Fibroblast of villous mesenchyme (primary cell): ENCODE measurements at regions not wholly inside any gene's neighbourhood (a gene's known extent, or its start where the extent isn't known, plus 50 kb on each side); places are given as distances from the start of the nearest gene placed in this dataset.
A peak's percentile ranks its signal among the peaks of the same experiment; 100 is the strongest.

Experiments
- DNase-seq: peaks from one replicate; pipeline ENCODE4 v3.0.0-alpha.2; 2010; ENCODE audit warnings: low read depth
- H3K4me3 ChIP-seq: 2 replicates; pipeline ENCODE4 v1.5.1; 2011; ENCODE audit warnings: low read depth, mild to moderate bottlenecking, low read length
- TF ChIP-seq, protein P1 (sequence below): IDR thresholded peaks from 2 replicates; pipeline ENCODE4 v1.5.1; 2012; ENCODE audit warnings: low read depth, mild to moderate bottlenecking, low read length; ENCODE audit not compliant: insufficient read depth

DNA sequence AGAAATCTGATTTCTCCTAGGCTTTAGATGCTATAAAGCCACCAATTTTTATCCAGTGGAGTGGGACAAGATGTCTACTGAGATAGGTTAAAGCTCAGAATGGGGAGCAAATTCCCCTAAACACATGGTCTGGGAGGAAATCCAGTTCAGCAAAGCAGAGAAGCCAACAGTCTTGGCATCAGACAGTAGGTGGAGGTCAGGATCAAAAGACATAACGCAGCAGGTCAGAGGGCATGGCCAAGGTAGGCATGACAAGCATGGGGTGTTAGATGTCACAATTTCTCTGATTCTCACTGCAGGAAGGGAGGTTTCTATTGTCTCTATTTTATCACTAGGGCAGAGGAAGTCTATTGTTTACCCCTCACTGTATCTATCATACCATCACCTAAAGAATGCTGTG lies 288.2 kb downstream of the ACTL7B start:
- TF ChIP-seq, protein P1, sequence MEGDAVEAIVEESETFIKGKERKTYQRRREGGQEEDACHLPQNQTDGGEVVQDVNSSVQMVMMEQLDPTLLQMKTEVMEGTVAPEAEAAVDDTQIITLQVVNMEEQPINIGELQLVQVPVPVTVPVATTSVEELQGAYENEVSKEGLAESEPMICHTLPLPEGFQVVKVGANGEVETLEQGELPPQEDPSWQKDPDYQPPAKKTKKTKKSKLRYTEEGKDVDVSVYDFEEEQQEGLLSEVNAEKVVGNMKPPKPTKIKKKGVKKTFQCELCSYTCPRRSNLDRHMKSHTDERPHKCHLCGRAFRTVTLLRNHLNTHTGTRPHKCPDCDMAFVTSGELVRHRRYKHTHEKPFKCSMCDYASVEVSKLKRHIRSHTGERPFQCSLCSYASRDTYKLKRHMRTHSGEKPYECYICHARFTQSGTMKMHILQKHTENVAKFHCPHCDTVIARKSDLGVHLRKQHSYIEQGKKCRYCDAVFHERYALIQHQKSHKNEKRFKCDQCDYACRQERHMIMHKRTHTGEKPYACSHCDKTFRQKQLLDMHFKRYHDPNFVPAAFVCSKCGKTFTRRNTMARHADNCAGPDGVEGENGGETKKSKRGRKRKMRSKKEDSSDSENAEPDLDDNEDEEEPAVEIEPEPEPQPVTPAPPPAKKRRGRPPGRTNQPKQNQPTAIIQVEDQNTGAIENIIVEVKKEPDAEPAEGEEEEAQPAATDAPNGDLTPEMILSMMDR, result no peak
- no peak for DNase-seq
- no peak overlapping the region for H3K4me3 ChIP-seq

DNA sequence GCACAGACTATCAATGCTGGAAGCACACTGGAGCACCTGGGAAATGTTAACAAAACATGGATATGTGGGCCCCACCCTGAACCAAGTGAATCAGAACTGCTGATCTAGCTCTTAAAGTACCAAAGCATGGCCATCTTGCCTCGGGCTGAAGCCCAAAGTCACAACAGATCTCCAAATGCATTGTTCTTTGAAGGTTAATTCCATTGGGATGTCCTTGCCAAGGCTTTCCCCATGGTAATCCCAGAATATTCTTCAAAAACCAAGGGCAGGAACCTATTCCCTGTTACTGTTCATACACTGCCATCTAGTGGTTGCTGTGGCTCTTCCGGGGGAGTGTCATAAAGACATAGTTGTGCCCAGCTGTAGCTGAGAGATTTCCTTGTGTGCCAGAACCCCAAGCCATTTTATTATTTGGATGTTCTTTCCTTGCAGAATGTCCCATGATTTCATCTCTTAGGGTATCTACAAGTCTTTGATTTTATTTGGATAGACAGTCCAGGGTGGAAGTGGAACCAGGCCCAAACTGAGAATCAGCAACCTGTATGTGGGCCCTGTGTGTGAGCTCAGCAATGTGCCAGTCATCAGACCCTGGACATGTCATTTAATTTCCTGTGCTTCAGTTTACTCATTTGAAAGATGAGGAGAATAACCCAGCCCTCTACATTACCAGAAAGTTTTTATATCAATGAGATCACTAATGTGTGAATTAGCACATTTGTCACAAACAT lies 290.0 kb downstream of the ACTL7B start:
- H3K4me3 ChIP-seq, result no peak overlapping the region
- TF ChIP-seq, protein P1, result peak; percentile 91
- DNase-seq, result peak; percentile 92

DNA sequence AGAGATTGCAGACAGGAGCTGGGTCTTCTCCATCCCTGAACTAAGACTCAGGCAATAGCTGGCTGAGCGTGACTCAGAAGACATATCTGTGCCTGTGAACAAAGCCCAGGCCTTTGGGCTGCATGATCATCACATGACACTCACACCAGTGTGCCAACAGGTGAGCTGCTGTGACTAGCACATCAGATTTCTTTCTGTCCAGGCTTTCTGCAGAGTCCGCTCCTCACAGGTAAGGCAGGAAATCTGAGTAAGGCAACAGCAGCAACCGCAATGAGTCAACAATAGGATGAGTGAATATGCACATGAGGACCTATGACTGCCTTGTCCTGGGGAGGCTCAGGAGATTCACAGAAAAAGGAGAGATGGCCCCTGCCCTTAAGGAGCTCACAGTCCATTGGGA lies 293.6 kb downstream of the ACTL7B start:
- no peak for DNase-seq
- TF ChIP-seq, protein P1, result no peak
- H3K4me3 ChIP-seq, result no peak overlapping the region

DNA sequence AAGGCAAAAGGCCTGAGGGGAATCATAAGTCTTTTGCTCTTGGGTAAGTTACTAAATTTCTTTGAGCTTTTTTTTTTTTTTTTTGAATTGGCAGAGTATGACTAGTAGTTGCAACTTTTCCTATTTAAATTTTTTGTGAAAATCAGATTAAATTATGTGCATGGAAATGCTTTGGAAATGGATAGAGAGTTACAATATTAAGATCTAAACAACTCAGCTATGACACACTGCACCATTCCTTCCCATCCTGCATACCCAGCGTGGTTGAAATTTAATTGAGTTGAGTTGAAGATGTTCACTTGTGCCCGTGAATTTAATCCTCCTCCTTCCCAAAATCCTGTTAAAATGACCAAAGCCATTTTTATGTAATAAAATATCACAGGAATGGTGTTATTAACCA lies 296.4 kb downstream of the ACTL7B start:
- TF ChIP-seq, protein P1, result no peak
- no peak overlapping the region for H3K4me3 ChIP-seq
- no peak for DNase-seq

DNA sequence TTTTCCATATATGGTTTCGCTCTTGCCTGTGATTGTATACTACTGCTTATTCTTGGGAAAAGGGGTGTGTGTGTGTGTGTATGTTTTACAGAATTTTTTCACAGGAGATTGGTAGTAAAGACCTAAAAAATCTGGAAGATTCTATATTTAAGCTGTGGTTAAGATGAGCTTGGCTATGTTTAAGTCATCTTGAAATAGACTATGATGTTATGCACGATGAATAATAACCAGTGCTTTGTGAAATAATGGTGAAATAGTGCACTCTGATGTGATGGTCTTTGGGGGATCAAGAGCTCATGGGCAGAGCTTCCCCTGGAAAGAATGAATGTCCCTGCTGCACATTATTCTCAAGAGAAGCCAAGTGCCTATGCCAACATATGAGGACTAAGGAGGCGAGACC lies 301.0 kb downstream of the ACTL7B start:
- H3K4me3 ChIP-seq, result no peak overlapping the region
- DNase-seq, result no peak
- TF ChIP-seq, protein P1, result no peak

- H3K4me3 ChIP-seq, result no peak overlapping the region
- no peak for DNase-seq
- TF ChIP-seq, protein P1, result no peak
Measured at GRCh38 chr9:108553111-108553635, 302.6 kb downstream of the ACTL7B start.
